Lung (tissue), 11 donors: ENCODE measurements at regions not wholly inside any gene's neighbourhood (a gene's known extent, or its start where the extent isn't known, plus 50 kb on each side); places are given as distances from the start of the nearest gene placed in this dataset.

Experiments used
- ATAC-seq: fragments of 200-7000 bp; cut with Tn5 transposase; one replicate; pipeline ENCODE4 v1.9.1; 2020; ENCODE audit warnings: moderate number of reproducible peaks; ENCODE audit not compliant: insufficient read depth, low FRiP score
- DNase-seq, 3 donors: peaks; one replicate each; pipeline ENCODE4 v3.0.0-alpha.2; 2013 to 2017
- H3K27ac ChIP-seq, 2 donors: one replicate each; pipeline ENCODE4 v1.5.1; 2013; ENCODE audit warnings: mild to moderate bottlenecking in 2 of 2, moderate library complexity in 2 of 2, control low read depth in 1 of 2, inconsistent platforms in 1 of 2, low read depth in 1 of 2, low read length in 1 of 2
- H3K27me3 ChIP-seq, 3 donors: one replicate each; pipeline ENCODE4 v1.5.1; 2013; ENCODE audit warnings: low read length in 2 of 3; ENCODE audit not compliant: control insufficient read depth in 3 of 3, insufficient read depth in 3 of 3
- H3K36me3 ChIP-seq, 4 donors: one replicate each; pipeline ENCODE4 v1.5.1; 2013; ENCODE audit warnings: low read length in 4 of 4, mild to moderate bottlenecking in 1 of 4, moderate library complexity in 1 of 4; ENCODE audit not compliant: control insufficient read depth in 4 of 4, insufficient read depth in 4 of 4
- H3K4me1 ChIP-seq, 5 donors: one replicate each; pipeline ENCODE4 v1.5.1; 2013; ENCODE audit warnings: low read length in 5 of 5, mild to moderate bottlenecking in 2 of 5, moderate library complexity in 1 of 5; ENCODE audit not compliant: control insufficient read depth in 5 of 5, insufficient read depth in 5 of 5
- H3K4me3 ChIP-seq: one replicate; pipeline ENCODE4 v1.5.1; 2013; ENCODE audit warnings: mild to moderate bottlenecking, control low read depth, moderate library complexity
- H3K9ac ChIP-seq, 2 donors: one replicate each; pipeline ENCODE4 v1.5.1; 2013; ENCODE audit warnings: low read length in 2 of 2, control low read depth in 1 of 2; ENCODE audit not compliant: insufficient read depth in 1 of 2
- H3K9me3 ChIP-seq, 4 donors: one replicate each; pipeline ENCODE4 v1.5.1; 2013; ENCODE audit warnings: low read length in 3 of 4, mild to moderate bottlenecking in 1 of 4, moderate library complexity in 1 of 4; ENCODE audit not compliant: control insufficient read depth in 4 of 4, insufficient read depth in 3 of 4
- WGBS, 2 donors: extraction: QIAGEN DNeasy Blood & Tissue Kit; methylation state at CpG; one replicate each; pipeline ENCODE4 v1.1.7; 2013; 5-methylcytosine and 5-hydroxymethylcytosine counted together
- TF ChIP-seq, protein P1 (sequence below): IDR thresholded peaks from 2 replicates; pipeline ENCODE4 v1.5.1; 2012; ENCODE audit warnings: mild to moderate bottlenecking; ENCODE audit errors: control extremely low read depth, extremely low read depth
- donor health status: control.
- donor health status: control.
- donor health status: Bipolar disorder and iron deficiency.
- donor health status: healthy.
- donor health status: DM: yes; HTN: yes; CAD: no.

- TF ChIP-seq, protein P1, sequence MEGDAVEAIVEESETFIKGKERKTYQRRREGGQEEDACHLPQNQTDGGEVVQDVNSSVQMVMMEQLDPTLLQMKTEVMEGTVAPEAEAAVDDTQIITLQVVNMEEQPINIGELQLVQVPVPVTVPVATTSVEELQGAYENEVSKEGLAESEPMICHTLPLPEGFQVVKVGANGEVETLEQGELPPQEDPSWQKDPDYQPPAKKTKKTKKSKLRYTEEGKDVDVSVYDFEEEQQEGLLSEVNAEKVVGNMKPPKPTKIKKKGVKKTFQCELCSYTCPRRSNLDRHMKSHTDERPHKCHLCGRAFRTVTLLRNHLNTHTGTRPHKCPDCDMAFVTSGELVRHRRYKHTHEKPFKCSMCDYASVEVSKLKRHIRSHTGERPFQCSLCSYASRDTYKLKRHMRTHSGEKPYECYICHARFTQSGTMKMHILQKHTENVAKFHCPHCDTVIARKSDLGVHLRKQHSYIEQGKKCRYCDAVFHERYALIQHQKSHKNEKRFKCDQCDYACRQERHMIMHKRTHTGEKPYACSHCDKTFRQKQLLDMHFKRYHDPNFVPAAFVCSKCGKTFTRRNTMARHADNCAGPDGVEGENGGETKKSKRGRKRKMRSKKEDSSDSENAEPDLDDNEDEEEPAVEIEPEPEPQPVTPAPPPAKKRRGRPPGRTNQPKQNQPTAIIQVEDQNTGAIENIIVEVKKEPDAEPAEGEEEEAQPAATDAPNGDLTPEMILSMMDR = no peak
- peaks cover 0 to 13% (median 5%) of the 10 kb centered on the region in 4 donors for H3K9me3 ChIP-seq
- no peaks in the 10 kb centered on the region for H3K4me1 ChIP-seq
- DNase-seq (no peak), ATAC-seq (no peak)
- WGBS, 2 donors = 91 to 100% methylated on average over 1 of the region's 1 CpG
- no peaks in the 10 kb centered on the region for H3K36me3 ChIP-seq
- no peak overlapping the region for H3K4me3 ChIP-seq
- H3K27me3 ChIP-seq = no peaks in the 10 kb centered on the region
- no peak overlapping the region for H3K9ac ChIP-seq
- H3K27ac ChIP-seq = no peak overlapping the region
Observed at GRCh38 chr15:100806157-100806556, 73.5 kb upstream of the ALDH1A3 start.

GRCh38 chr15:100807028-100807427 is 72.6 kb upstream of the ALDH1A3 start:
- H3K27ac ChIP-seq = no peak overlapping the region
- ATAC-seq (no peak), DNase-seq (no peak)
- H3K36me3 ChIP-seq = no peaks in the 10 kb centered on the region
- WGBS, 2 donors = 78 to 80% methylated on average over 3 of the region's 3 CpGs
- TF ChIP-seq, protein P1 = no peak
- no peaks in the 10 kb centered on the region for H3K4me1 ChIP-seq
- H3K27me3 ChIP-seq = no peaks in the 10 kb centered on the region
- H3K4me3 ChIP-seq = no peak overlapping the region
- H3K9ac ChIP-seq = no peak overlapping the region
- H3K9me3 ChIP-seq = peaks cover 0 to 13% (median 5%) of the 10 kb centered on the region in 4 donors

- no peak for DNase-seq
- Histone ChIP-seq H3K4me3 (no peak overlapping the region), H3K36me3 (no peaks in the 10 kb centered on the region), H3K27me3 (no peaks in the 10 kb centered on the region), H3K9me3 (peaks cover 0 to 13% (median 5%) of the 10 kb centered on the region in 4 donors), H3K4me1 (no peaks in the 10 kb centered on the region), H3K27ac (no peak overlapping the region), H3K9ac (no peak overlapping the region)
- TF ChIP-seq, protein P1 = no peak
- 71 to 90% methylated on average over 3 of the region's 3 CpGs for WGBS, 2 donors
- no peak for ATAC-seq
Observed at GRCh38 chr15:100808691-100809090, 70.9 kb upstream of the ALDH1A3 start.

DNA sequence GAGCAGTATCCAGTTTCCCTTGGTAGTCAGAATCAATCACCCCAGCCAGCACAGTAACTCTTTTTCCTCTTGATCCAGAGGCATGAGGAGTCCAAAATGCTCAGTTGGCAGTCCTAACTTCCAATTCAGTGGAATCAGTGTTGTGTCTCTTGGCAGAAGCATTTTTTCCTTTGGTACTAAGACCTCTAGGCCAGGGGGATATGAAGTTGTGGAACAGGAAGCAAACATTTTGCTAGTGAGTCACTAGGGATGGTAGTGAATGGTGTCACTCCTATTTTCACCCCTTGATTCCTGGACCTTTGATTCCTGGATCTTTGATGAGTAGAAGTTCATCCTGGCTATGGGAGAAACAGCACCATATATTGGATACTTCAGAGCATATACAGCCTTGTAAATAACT is 70.5 kb upstream of the ALDH1A3 start:
- no peak for DNase-seq
- no peak overlapping the region for H3K9ac ChIP-seq
- no peaks in the 10 kb centered on the region for H3K27me3 ChIP-seq

More for the DNA sequence above, 70.5 kb upstream of the ALDH1A3 start:
- H3K4me1 ChIP-seq = no peaks in the 10 kb centered on the region
- TF ChIP-seq, protein P1 = no peak
- H3K9me3 ChIP-seq = peaks cover 0 to 13% (median 5%) of the 10 kb centered on the region in 4 donors
- ATAC-seq = no peak
- H3K36me3 ChIP-seq = no peaks in the 10 kb centered on the region
- no peak overlapping the region for H3K4me3 ChIP-seq
- no peak overlapping the region for H3K27ac ChIP-seq
